ENCODE measurements at regions not wholly inside any gene's neighbourhood (a gene's known extent, or its start where the extent isn't known, plus 50 kb on each side); places are given as distances from the start of the nearest gene placed in this dataset.

DNA sequence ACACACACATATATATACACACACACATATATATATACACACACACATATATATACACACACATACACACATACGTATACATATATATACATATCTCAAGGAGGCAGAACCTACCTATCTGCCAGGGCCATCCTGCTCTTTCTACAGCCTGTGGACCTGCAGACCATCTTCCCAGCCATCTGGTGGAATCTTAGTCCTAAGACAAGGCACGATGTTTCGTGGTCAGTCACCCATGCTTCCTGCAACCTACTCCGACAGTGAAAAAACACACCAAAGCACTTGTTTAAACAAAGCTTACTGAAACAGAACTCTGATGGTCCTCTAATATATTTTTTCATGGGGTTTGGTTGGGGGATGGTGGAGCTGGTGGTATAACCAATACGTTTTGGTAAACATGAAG is 164.2 kb upstream of the ZNF521 start:
- no peak for TF ChIP-seq EZH2 (IDR thresholded peaks at IDR 0.05; ENCODE audit: low read length, unreplicated experiment)
- TF ChIP-seq, protein P1, sequence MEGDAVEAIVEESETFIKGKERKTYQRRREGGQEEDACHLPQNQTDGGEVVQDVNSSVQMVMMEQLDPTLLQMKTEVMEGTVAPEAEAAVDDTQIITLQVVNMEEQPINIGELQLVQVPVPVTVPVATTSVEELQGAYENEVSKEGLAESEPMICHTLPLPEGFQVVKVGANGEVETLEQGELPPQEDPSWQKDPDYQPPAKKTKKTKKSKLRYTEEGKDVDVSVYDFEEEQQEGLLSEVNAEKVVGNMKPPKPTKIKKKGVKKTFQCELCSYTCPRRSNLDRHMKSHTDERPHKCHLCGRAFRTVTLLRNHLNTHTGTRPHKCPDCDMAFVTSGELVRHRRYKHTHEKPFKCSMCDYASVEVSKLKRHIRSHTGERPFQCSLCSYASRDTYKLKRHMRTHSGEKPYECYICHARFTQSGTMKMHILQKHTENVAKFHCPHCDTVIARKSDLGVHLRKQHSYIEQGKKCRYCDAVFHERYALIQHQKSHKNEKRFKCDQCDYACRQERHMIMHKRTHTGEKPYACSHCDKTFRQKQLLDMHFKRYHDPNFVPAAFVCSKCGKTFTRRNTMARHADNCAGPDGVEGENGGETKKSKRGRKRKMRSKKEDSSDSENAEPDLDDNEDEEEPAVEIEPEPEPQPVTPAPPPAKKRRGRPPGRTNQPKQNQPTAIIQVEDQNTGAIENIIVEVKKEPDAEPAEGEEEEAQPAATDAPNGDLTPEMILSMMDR (conservative IDR thresholded peaks at IDR 0.05; ENCODE audit: low read depth, low read length): no peak
